HCT116 (cell line): ENCODE measurements at regions not wholly inside any gene's neighbourhood (a gene's known extent, or its start where the extent isn't known, plus 50 kb on each side); places are given as distances from the start of the nearest gene placed in this dataset.

Experiments used
- ATAC-seq: fragments of 200-7000 bp; cut with Tn5 transposase; 2 replicates; pipeline ENCODE4 v1.9.1; 2020; ENCODE audit warnings: mild to moderate bottlenecking, moderate library complexity
- BruUV-seq: library from RNA; stranded (reverse); fragments of 400-500 nt; replicated peaks from 2 replicates; lab custom pipeline; 2021; lab: Mats Ljungman, UMichigan
- CTCF ChIA-PET: fragments of 300-600 bp; sonication (Branson Sonifier 250); formaldehyde crosslinking; loops from one replicate; lab custom pipeline; 2021; ENCODE audit warnings: antibody characterized with exemption; lab: Charles Lee
- POLR2A ChIA-PET: fragments of 300-600, 350-600 bp; sonication (Branson Sonifier 250); formaldehyde crosslinking; loops from one replicate; lab custom pipeline; 2021; ENCODE audit warnings: antibody characterized with exemption; lab: Charles Lee
- RAD21 ChIA-PET, 2 experiments: fragments of 300-600 bp; sonication (Branson Sonifier 250); formaldehyde crosslinking; loops; one replicate each; lab custom pipeline; 2023; ENCODE audit warnings: low total read pairs in 2 of 2; ENCODE audit not compliant: uncharacterized antibody in 2 of 2, unreplicated experiment in 2 of 2, low non-redundant PET in 1 of 2; lab: Charles Lee
- DNase-seq: peaks from one replicate; pipeline ENCODE4 v3.0.0-alpha.2; 2010; ENCODE audit warnings: low read depth, low spot score
- H2AFZ ChIP-seq: fragments of 200-600 bp; shearing (Covaris generic), sonication (generic); 2 replicates; pipeline ENCODE4 v1.6.1; 2017; ENCODE audit warnings: low read depth, mixed run types, mixed read lengths, antibody characterized with exemption, low read length; ENCODE audit not compliant: poor library complexity, severe bottlenecking
- H3K27ac ChIP-seq: 2 replicates; pipeline ENCODE4 v1.5.1; 2012; ENCODE audit warnings: low read depth, low read length
- H3K27me3 ChIP-seq: fragments of 200-600 bp; sonication (generic); 2 replicates; pipeline ENCODE4 v1.6.1; 2016; ENCODE audit warnings: mixed run types, low read length, mixed read lengths; ENCODE audit not compliant: insufficient read depth
- H3K36me3 ChIP-seq, 2 experiments: fragments of 200-500 bp in 1 of 2; fragments of 200-600 bp in 1 of 2; sonication (Bioruptor generic) in 1 of 2; sonication (generic) in 1 of 2; 2 replicates each; pipeline versions ENCODE4 v1.5.1 to v1.6.1; 2014 to 2016; ENCODE audit warnings: low read length in 2 of 2, inconsistent platforms in 1 of 2, mixed read lengths in 1 of 2, mixed run types in 1 of 2; ENCODE audit not compliant: insufficient read depth in 2 of 2, control insufficient read depth in 1 of 2
- H3K4me1 ChIP-seq, 2 experiments: fragments of 200-600 bp in 1 of 2; sonication (generic) in 1 of 2; 2 replicates each; pipeline versions ENCODE4 v1.5.1 to v1.6.1; 2012 to 2017; ENCODE audit warnings: low read length in 2 of 2, inconsistent platforms in 1 of 2, mild to moderate bottlenecking in 1 of 2, mixed read lengths in 1 of 2, mixed run types in 1 of 2, moderate library complexity in 1 of 2; ENCODE audit not compliant: insufficient read depth in 2 of 2, control insufficient read depth in 1 of 2
- H3K4me2 ChIP-seq: fragments of 200-600 bp; sonication (generic); 2 replicates; pipeline ENCODE4 v1.6.1; 2017; ENCODE audit warnings: mixed run types, low read length, mixed read lengths
- H3K4me3 ChIP-seq, 2 experiments: fragments of 200-600 bp in 1 of 2; sonication (generic) in 1 of 2; replicated peaks in 1 of 2; 2 replicates each; pipeline ENCODE4 v1.5.1; 2011 to 2016; ENCODE audit warnings: low read length in 2 of 2, control low read depth in 1 of 2, low read depth in 1 of 2, mild to moderate bottlenecking in 1 of 2, mixed read lengths in 1 of 2, mixed run types in 1 of 2
- H3K79me2 ChIP-seq: fragments of 200-600 bp; sonication (generic); 2 replicates; pipeline ENCODE4 v1.6.1; 2017; ENCODE audit warnings: mild to moderate bottlenecking, mixed run types, low read length, moderate library complexity, mixed read lengths; ENCODE audit not compliant: insufficient read depth
- H3K9ac ChIP-seq: fragments of 200-600 bp; sonication (generic); 2 replicates; pipeline ENCODE4 v1.6.1; 2016; ENCODE audit warnings: low read length, mixed read lengths
- H3K9me2 ChIP-seq: fragments of 200-600 bp; sonication (generic), shearing (Covaris generic); 2 replicates; pipeline ENCODE4 v1.6.1; 2017; ENCODE audit warnings: mixed run types, mild to moderate bottlenecking, moderate library complexity; ENCODE audit not compliant: insufficient read depth
- H3K9me3 ChIP-seq, 2 experiments: fragments of 200-500 bp in 1 of 2; fragments of 200-600 bp in 1 of 2; sonication (Bioruptor generic) in 1 of 2; sonication (generic) in 1 of 2; 2 replicates each; pipeline ENCODE4 v1.6.1; 2014 to 2017; ENCODE audit warnings: low read length in 2 of 2, mixed read lengths in 2 of 2, inconsistent platforms in 1 of 2, low read depth in 1 of 2, mild to moderate bottlenecking in 1 of 2, mixed run types in 1 of 2, moderate library complexity in 1 of 2; ENCODE audit not compliant: control insufficient read depth in 1 of 2, insufficient read depth in 1 of 2
- H4K20me1 ChIP-seq: fragments of 200-600 bp; sonication (generic), shearing (Covaris generic); 2 replicates; pipeline ENCODE4 v1.6.1; 2017; ENCODE audit warnings: mixed run types, mild to moderate bottlenecking, moderate library complexity; ENCODE audit not compliant: insufficient read depth
- ATF3 ChIP-seq: IDR thresholded peaks from 2 replicates; pipeline ENCODE4 v1.6.1; 2012
- EGR1 ChIP-seq: IDR thresholded peaks from 2 replicates; pipeline ENCODE4 v1.6.1; 2012; ENCODE audit warnings: low read depth
- ELF1 ChIP-seq: IDR thresholded peaks from 2 replicates; pipeline ENCODE4 v1.6.1; 2012; ENCODE audit warnings: low read depth, borderline replicate concordance
- EZH2 ChIP-seq: fragments of 200-600 bp; sonication (generic); IDR thresholded peaks from 2 replicates; pipeline ENCODE4 v1.6.1; 2017; ENCODE audit warnings: antibody characterized with exemption, mixed run types
- POLR2AphosphoS5 ChIP-seq: IDR thresholded peaks from 2 replicates; pipeline ENCODE4 v1.6.1; 2011; ENCODE audit warnings: mild to moderate bottlenecking, low read depth, low read length, moderate library complexity
- RAD21 ChIP-seq: IDR thresholded peaks from 2 replicates; pipeline ENCODE4 v1.6.1; 2012; ENCODE audit warnings: low read depth, mild to moderate bottlenecking
- REST ChIP-seq: IDR thresholded peaks from 2 replicates; pipeline ENCODE4 v1.6.1; 2012; ENCODE audit warnings: low read depth
- YY1 ChIP-seq: IDR thresholded peaks from 2 replicates; pipeline ENCODE4 v1.6.1; 2011; ENCODE audit warnings: low read length, low read depth, moderate library complexity, mild to moderate bottlenecking; ENCODE audit not compliant: insufficient replicate concordance; ENCODE audit errors: extremely low read depth
- ZBTB33 ChIP-seq: IDR thresholded peaks from 2 replicates; pipeline ENCODE4 v1.6.1; 2011; ENCODE audit warnings: mild to moderate bottlenecking, low read length, moderate library complexity; ENCODE audit not compliant: insufficient replicate concordance; ENCODE audit errors: extremely low read depth
- ZFX ChIP-seq: fragments of 450-650 bp; IDR thresholded peaks from 2 replicates; pipeline ENCODE4 v1.6.1; 2017
- ZNF274 ChIP-seq: fragments of 200-500 bp; sonication (Bioruptor generic); IDR thresholded peaks from 2 replicates; pipeline ENCODE4 v1.6.1; 2014; ENCODE audit warnings: mild to moderate bottlenecking, low read depth, low read length, inconsistent platforms
- intact Hi-C: fragments of 100-400 bp; cut with micrococcal nuclease; formaldehyde crosslinking; loops from 2 replicates; pipeline ENCODE4 v1.10.0; 2022

- no peaks in the 10 kb centered on the region for H3K9me3 ChIP-seq
- H3K79me2 ChIP-seq = no peaks in the 10 kb centered on the region
- H3K27me3 ChIP-seq = no peaks in the 10 kb centered on the region
- H3K9ac ChIP-seq = no peak overlapping the region
- TF ChIP-seq ZBTB33 = no peak
- TF ChIP-seq REST = no peak
- DNase-seq = no peak
- no peak for ATAC-seq
- intact Hi-C loops = no loop called here
- no TSS peak for BruUV-seq
- H3K36me3 ChIP-seq = no peaks in the 10 kb centered on the region
- no peaks in the 10 kb centered on the region for H4K20me1 ChIP-seq
- no peak overlapping the region for H2AFZ ChIP-seq
- ChIA-PET POLR2A (no interaction called here), RAD21 (no interaction called here), CTCF (no interaction called here)
- no peak overlapping the region for H3K4me3 ChIP-seq
- no peak overlapping the region for H3K4me2 ChIP-seq
- no peak overlapping the region for H3K27ac ChIP-seq
- H3K4me1 ChIP-seq = no peaks in the 10 kb centered on the region
- H3K9me2 ChIP-seq = no peaks in the 10 kb centered on the region
Measured at GRCh38 chr1:118820864-118821263, 167.3 kb downstream of the TBX15 start.

- Histone ChIP-seq H2AFZ (no peak overlapping the region), H3K9ac (no peak overlapping the region), H3K36me3 (no peaks in the 10 kb centered on the region), H3K27me3 (no peaks in the 10 kb centered on the region), H3K4me3 (no peak overlapping the region), H3K4me1 (no peaks in the 10 kb centered on the region), H3K27ac (no peak overlapping the region), H3K9me3 (no peaks in the 10 kb centered on the region)
- RAD21 ChIA-PET = no interaction called here
- DNase-seq (no peak), ATAC-seq (no peak)
- no TSS peak for BruUV-seq
- intact Hi-C loops = no loop called here
- CTCF ChIA-PET = no interaction called here
- TF ChIP-seq EZH2 = no peak
- TF ChIP-seq ELF1 = no peak
- no peak for TF ChIP-seq ZBTB33
- TF ChIP-seq YY1 = no peak
- no peak for TF ChIP-seq POLR2AphosphoS5
- TF ChIP-seq ATF3 = no peak
- TF ChIP-seq EGR1 = no peak
- TF ChIP-seq ZNF274 = no peak
- no peak for TF ChIP-seq RAD21
- TF ChIP-seq ZFX = no peak
- TF ChIP-seq, all 23 proteins: peak for 0
- H3K79me2 ChIP-seq = no peaks in the 10 kb centered on the region
- POLR2A ChIA-PET = no interaction called here
- no peak overlapping the region for H3K4me2 ChIP-seq
- no peaks in the 10 kb centered on the region for H3K9me2 ChIP-seq
- H4K20me1 ChIP-seq = no peaks in the 10 kb centered on the region
Measured at GRCh38 chr1:118815909-118816308, 172.2 kb downstream of the TBX15 start.
